NCI-H2029 treated with DMSO at 0.1 percent for 48 hours (cell line): ENCODE measurements at regions not wholly inside any gene's neighbourhood (a gene's known extent, or its start where the extent isn't known, plus 50 kb on each side); places are given as distances from the start of the nearest gene placed in this dataset.
"Not testable (repeated sequence)": the region's sequence is repeated elsewhere in the genome, so short reads cannot be mapped to it uniquely, and the experiment has no call there.

ENCODE experiments used
- DNase-seq: peaks from one replicate; lab custom pipeline; 2025; lab: John Stamatoyannopoulos, UW

GRCh38 chr12:97984974-97985580, 522.5 kb downstream of the RMST start:
- no peak for DNase-seq

GRCh38 chr12:97985834-97986233, 523.2 kb downstream of the RMST start:
- DNase-seq = no peak

DNA sequence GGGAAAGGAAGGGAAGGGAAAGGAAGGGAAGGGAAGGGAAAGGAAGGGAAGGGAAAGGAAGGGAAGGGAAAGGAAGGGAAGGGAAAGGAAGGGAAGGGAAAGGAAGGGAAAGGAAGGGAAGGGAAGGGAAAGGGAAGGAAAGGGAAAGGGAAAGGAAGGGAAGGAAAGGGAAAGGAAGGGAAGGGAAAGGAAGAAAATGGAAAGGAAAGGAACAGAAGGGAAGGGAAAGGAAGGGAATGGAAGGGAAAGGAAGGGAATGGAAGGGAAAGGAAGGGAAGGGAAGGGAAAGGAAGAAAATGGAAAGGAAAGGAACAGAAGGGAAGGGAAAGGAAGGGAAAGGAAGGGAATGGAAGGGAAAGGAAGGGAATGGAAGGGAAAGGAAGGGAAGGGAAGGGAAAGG, 526.0 kb downstream of the RMST start:
- not testable (repeated sequence) for DNase-seq

DNA sequence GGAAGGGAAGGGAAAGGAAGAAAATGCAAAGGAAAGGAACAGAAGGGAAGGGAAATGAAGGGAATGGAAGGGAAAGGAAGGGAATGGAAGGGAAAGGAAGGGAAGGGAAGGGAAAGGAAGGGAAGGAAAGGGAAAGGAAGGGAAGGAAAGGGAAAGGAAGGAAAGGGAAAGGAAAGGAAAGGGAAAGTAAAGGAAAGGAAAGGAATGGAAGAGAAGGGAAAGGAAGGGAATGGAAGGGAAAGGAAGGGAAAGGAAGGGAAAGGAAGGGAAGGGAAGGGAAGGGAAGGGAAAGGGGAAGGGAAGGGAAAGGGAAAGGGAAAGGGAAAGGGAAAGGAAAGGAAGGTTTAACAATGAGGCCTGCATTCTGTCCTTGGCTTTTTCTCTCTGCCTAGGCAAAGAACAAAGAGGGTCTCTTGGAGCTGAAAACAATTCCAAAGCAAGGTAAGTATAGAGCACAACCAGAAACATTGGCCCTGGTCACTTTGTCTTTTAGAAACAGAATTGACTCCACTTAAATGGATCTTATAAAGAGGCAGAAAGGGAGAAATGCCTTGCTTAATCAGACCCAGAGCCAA, 525.9 kb upstream of the TMPO start:
- DNase-seq = no peak

- DNase-seq = no peak
Observed at GRCh38 chr12:97994746-97995484, 520.5 kb upstream of the TMPO start.

- DNase-seq = no peak
Observed at GRCh38 chr12:97995559-97995958, 519.8 kb upstream of the TMPO start.

DNA sequence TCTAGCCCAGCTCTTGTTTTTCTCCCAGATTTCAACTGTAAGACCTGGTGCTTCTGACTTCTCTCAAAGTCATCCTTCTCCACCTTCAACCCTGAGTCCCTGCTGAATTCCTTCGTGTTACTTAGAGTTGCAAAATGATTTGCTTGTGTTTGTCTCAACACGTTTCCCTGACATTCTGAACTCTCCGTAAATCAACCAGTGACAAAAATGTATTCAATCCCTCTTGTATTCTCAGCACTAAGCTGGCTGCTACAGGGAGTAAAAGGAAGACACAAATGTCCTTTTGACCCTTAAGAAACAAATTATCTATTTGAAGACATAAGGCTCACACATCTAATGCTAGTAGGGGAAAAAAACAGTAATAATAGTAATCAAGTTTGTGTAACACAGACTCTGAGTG, 514.0 kb upstream of the TMPO start:
- DNase-seq = no peak

DNA sequence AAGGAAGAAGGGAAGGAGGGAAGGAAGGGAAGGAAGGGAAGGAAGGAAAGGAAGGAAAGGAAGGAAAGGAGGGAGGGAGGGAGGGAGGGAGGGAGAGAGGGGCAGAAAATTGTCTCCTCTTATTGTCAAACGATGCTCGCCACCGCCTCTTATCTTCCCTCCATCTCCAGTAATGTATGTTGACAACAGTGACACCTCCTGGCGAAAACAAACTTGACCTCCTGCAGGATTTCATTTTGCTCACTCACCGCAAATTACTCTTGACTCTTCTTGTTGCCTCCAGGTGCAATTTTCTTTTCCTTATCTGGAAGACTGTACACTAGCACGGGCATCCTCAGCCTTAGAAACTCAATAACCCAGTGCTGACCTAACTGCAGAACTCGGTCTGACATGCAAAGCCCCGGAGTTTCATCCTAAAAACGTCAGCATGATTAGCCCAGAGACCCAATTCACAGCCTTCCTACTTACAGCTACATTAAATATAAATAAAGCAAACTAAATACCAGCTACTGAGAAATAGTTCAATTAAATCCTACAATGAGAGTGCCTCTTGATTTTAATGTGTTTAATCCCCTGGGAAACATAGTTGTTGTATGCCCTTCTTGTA, 512.4 kb upstream of the TMPO start:
- peak; percentile 72 for DNase-seq

- DNase-seq = no peak
Observed at GRCh38 chr12:98007963-98008362, 507.4 kb upstream of the TMPO start.

GRCh38 chr12:98013560-98013959, 501.8 kb upstream of the TMPO start:
- DNase-seq = no peak

GRCh38 chr12:98018836-98019235, 496.6 kb upstream of the TMPO start:
- no peak for DNase-seq

DNA sequence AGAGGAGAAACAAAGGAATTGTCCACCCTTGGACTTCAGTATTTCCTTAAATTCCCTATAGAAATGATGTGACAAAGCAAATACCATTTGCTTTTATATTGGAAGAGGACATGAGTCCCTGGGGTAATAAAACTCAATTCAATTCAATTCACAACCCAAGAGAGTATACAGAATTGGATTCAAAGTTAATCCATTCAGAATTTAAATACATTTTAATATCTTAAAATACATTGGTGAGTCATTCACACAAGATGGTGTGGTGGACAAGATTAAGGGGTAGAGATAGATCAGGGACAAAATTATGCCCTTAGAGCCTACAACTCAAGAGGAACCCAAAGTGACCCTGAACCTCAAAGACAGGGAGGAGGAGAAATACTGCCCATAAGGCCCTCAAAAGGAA, 495.0 kb upstream of the TMPO start:
- DNase-seq = no peak

- no peak for DNase-seq
Observed at GRCh38 chr12:98022961-98023360, 492.4 kb upstream of the TMPO start.

GRCh38 chr12:98037401-98038140, 477.8 kb upstream of the TMPO start:
- DNase-seq = no peak

GRCh38 chr12:98042668-98043067, 472.7 kb upstream of the TMPO start:
- DNase-seq = no peak

GRCh38 chr12:98045395-98045794, 470.0 kb upstream of the TMPO start:
- DNase-seq = no peak

GRCh38 chr12:98048326-98048725, 467.1 kb upstream of the TMPO start:
- DNase-seq = no peak

DNA sequence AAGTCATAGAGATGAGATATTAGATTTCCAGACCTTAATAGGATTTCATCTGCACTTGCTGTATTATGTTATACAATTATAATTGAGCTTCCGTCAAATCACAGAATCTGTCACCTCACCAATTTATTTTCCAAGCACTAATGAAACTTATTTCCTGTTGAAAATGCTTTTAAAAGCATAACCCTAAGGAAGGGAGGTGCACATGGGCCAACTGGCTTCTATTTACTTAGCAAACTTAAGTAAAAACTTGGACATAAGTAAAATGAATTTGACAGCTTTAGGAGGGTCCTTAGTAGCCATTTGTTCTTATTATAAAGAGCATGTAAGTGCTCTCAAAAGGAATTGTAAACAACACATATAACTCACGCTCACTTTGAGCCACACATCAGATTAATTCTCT, 462.2 kb upstream of the TMPO start:
- DNase-seq = no peak

GRCh38 chr12:98057701-98058100, 457.7 kb upstream of the TMPO start:
- no peak for DNase-seq

DNA sequence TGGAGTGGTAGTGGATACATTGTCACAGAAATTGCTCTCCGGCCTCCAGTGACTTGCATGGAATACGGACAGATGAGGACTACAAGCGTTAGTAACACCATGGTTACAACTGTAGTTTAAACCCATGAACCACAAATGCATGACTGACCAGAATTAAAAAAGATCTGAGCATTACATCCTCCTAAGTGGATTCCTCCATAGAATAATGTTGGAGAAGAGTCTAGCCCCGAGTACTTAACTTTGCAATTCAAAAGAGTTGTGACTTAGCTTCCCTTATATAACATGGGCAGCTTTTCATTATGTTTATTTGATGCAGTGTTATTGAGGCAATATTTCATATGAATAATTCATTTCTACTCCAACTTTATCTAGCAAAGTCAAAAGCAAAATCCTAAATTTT, 457.2 kb upstream of the TMPO start:
- DNase-seq = no peak

DNA sequence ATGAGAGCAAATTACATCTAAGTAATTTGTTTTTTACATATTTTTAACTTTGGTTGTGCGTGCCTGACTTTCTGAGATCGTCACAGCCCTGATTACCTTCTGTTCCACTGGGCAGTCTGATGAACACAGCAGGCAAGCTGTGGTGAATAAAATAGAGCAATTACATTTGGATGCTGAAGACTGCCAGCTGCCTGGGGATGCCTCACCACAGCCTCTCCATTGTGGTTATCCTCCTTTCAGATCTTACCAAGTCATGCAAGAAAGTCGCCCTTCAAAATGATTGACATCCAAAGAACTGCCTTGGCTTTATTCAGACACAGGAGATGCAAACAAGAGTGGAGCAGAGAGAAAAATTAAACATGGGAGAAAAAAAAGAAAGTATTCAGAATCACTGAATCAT, 456.6 kb upstream of the TMPO start:
- DNase-seq = no peak

DNA sequence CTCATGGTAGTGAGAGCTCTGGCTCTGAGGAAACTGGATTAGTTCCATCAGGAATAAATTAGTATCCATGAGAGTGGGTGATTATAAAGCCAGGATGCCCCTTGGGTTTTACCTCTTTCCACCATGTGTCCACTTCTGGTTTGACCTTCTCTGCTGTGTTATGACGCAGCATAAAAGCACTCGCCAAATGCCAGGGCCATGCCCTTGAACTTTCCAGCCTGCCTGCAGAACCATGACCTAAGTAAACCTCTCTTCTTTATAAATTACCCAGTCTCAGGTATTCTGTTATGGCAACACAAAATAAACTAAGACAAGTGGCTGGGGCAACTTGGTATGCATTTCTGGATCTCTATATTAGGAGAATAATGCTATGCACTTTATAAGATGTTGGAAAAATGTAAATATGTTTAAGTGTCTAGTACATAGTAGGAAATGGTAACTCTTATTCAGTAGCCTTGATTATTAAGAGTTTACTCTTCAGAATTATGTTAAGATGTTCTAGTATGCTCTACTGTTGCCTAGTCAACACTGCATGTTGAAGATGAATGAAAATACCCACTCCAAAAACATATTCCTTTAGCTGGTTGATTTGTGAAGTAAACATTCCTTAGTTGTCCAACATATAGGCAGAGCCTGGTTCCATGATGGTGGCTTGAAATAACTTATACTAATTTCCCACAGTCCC, 455.6 kb upstream of the TMPO start:
- no peak for DNase-seq
